B cell (primary cell): ENCODE measurements at regions not wholly inside any gene's neighbourhood (a gene's known extent, or its start where the extent isn't known, plus 50 kb on each side); places are given as distances from the start of the nearest gene placed in this dataset.

Experiments used
- ATAC-seq: fragments of 200-7000 bp; cut with Tn5 transposase; one replicate; pipeline ENCODE4 v1.10.0; 2021; ENCODE audit warnings: low read depth, mild to moderate bottlenecking, moderate number of reproducible peaks, moderate library complexity
- CTCF ChIA-PET: fragments of 350-600 bp; sonication (Branson Sonifier 250); formaldehyde crosslinking; loops from one replicate; lab custom pipeline; 2021; ENCODE audit warnings: antibody characterized with exemption, inconsistent platforms; lab: Charles Lee
- POLR2A ChIA-PET: fragments of 350-600 bp; sonication (Branson Sonifier 250); formaldehyde crosslinking; loops from one replicate; lab custom pipeline; 2021; ENCODE audit warnings: antibody characterized with exemption; lab: Charles Lee
- DNase-seq: peaks from one replicate; pipeline ENCODE4 v3.0.0; 2013
- H2AFZ ChIP-seq: 2 replicates; pipeline ENCODE4 v1.6.1; 2012; ENCODE audit warnings: mild to moderate bottlenecking, low read depth, low read length; ENCODE audit not compliant: insufficient read depth, poor library complexity, severe bottlenecking
- H3K27ac ChIP-seq, 2 donors: 1 replicate in 1 of 2; 2 replicates in 1 of 2; pipeline ENCODE4 v1.5.1; 2012 to 2013; ENCODE audit warnings: low read length in 2 of 2, mild to moderate bottlenecking in 2 of 2, moderate library complexity in 1 of 2
- H3K27me3 ChIP-seq, 4 experiments: fragments of 200-600 bp in 1 of 4; sonication (generic) in 1 of 4; replicated peaks in 1 of 4; 1 replicate in 2 of 4; 2 replicates in 2 of 4; pipeline versions ENCODE4 v1.6.1 to v1.7.0; 2013 to 2016; ENCODE audit warnings: low read length in 3 of 4, mild to moderate bottlenecking in 2 of 4, mixed read lengths in 1 of 4, moderate library complexity in 1 of 4; ENCODE audit not compliant: insufficient read depth in 4 of 4, control insufficient read depth in 3 of 4; ENCODE audit errors: control extremely low read depth in 1 of 4
- H3K36me3 ChIP-seq, 2 experiments: replicated peaks in 1 of 2; 1 replicate in 1 of 2; 2 replicates in 1 of 2; pipeline versions ENCODE4 v1.6.1 to v1.7.1; 2013; ENCODE audit warnings: low read length in 1 of 2; ENCODE audit not compliant: insufficient read depth in 2 of 2, control insufficient read depth in 1 of 2; ENCODE audit errors: control extremely low read depth in 1 of 2, extremely low read depth in 1 of 2
- H3K4me1 ChIP-seq, 2 donors: fragments of 200-600 bp in 1 of 2; sonication (generic) in 1 of 2; 1 replicate in 1 of 2; 2 replicates in 1 of 2; pipeline versions ENCODE4 v1.5.1 to v1.6.1; 2013 to 2017; ENCODE audit warnings: low read length in 2 of 2; ENCODE audit not compliant: control insufficient read depth in 2 of 2, insufficient read depth in 2 of 2
- H3K4me2 ChIP-seq: replicated peaks from 2 replicates; pipeline ENCODE3; 2012; ENCODE audit warnings: mild to moderate bottlenecking, low read depth, low read length; ENCODE audit not compliant: poor library complexity, severe bottlenecking
- H3K4me3 ChIP-seq, 5 experiments: fragments of 200-600 bp in 1 of 5; sonication (generic) in 1 of 5; 1 replicate in 3 of 5; 2 replicates in 2 of 5; pipeline versions ENCODE4 v1.5.1 to v1.7.0; 2011 to 2016; ENCODE audit warnings: low read length in 4 of 5, mild to moderate bottlenecking in 4 of 5, low read depth in 2 of 5, control low read depth in 1 of 5, moderate library complexity in 1 of 5; ENCODE audit not compliant: insufficient read depth in 1 of 5; ENCODE audit errors: control extremely low read depth in 1 of 5, extremely low read depth in 1 of 5
- H3K79me2 ChIP-seq: fragments of 200-600 bp; sonication (generic); one replicate; pipeline ENCODE4 v1.6.0; 2016; ENCODE audit warnings: low read length; ENCODE audit not compliant: control insufficient read depth, insufficient read depth
- H3K9ac ChIP-seq: fragments of 200-600 bp; sonication (generic); 2 replicates; pipeline ENCODE4 v1.6.1; 2017; ENCODE audit warnings: mild to moderate bottlenecking, low read length, moderate library complexity
- H3K9me3 ChIP-seq, 3 donors: one replicate each; pipeline versions ENCODE4 v1.6.1 to v1.7.1; 2013; ENCODE audit warnings: low read length in 2 of 3; ENCODE audit not compliant: control insufficient read depth in 2 of 3, insufficient read depth in 1 of 3; ENCODE audit errors: control extremely low read depth in 1 of 3
- H4K20me1 ChIP-seq: 2 replicates; pipeline ENCODE4 v1.6.0; 2012; ENCODE audit warnings: mild to moderate bottlenecking, low read length; ENCODE audit not compliant: insufficient read depth, control insufficient read depth, poor library complexity, severe bottlenecking
- H3K27ac Mint-ChIP-seq: one replicate; pipeline ENCODE4 v1.8.0; 2021; ENCODE audit warnings: mixed read lengths
- H3K27me3 Mint-ChIP-seq: one replicate; pipeline ENCODE4 v1.8.0; 2021; ENCODE audit warnings: mixed read lengths
- H3K4me1 Mint-ChIP-seq: one replicate; pipeline ENCODE4 v1.8.0; 2021; ENCODE audit warnings: mixed read lengths
- H3K4me3 Mint-ChIP-seq: one replicate; pipeline ENCODE4 v1.8.0; 2021; ENCODE audit warnings: mixed read lengths
- H3K9me3 Mint-ChIP-seq: one replicate; pipeline ENCODE4 v1.8.0; 2022; ENCODE audit warnings: mixed read lengths; ENCODE audit not compliant: insufficient read depth
- EZH2 ChIP-seq: IDR thresholded peaks from 2 replicates; pipeline ENCODE4 v1.6.1; 2012; ENCODE audit warnings: borderline replicate concordance, low read depth, mild to moderate bottlenecking, moderate library complexity, low read length; ENCODE audit not compliant: insufficient read depth, poor library complexity, severe bottlenecking
- WGBS: methylation state at CpG from one replicate; pipeline ENCODE4 v1.1.5; 2013; ENCODE audit warnings: missing lambda C conversion rate; ENCODE audit not compliant: insufficient coverage; 5-methylcytosine and 5-hydroxymethylcytosine counted together
- intact Hi-C: fragments of 100-400 bp; cut with micrococcal nuclease; formaldehyde crosslinking; loops from one replicate; pipeline ENCODE4 v1.10.0; 2022
- TF ChIP-seq, protein P1 (sequence below): fragments of 200-600 bp; IDR thresholded peaks from one replicate; pipeline ENCODE4 v1.8.0; 2022; ENCODE audit warnings: antibody characterized with exemption, mild to moderate bottlenecking

DNA sequence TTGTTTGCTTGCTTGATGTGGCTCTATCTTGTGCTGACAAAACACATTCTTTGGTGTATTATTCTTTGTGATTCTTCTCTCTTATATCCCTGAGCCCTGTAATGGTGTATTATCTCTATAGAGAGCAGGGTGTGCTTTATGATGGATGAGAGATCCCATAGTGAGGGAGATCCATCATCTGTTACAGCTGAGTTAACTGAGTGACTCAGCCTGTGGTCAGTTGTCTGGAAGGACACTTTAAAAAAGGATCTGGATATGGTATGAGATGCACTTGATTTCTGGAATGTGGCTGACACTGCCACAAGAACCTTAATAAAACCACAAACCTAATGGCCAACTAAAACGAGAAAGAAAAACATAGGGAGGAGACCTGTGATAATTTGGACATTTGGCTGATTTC, 461.4 kb upstream of the SYT1 start:
- POLR2A ChIA-PET = no interaction called here
- DNase-seq (no peak), ATAC-seq (no peak)
- Mint-ChIP-seq H3K4me3 (no peak overlapping the region), H3K27me3 (no peaks in the 10 kb centered on the region), H3K27ac (no peak overlapping the region), H3K9me3 (no peaks in the 10 kb centered on the region), H3K4me1 (no peaks in the 10 kb centered on the region)
- H2AFZ ChIP-seq = no peak overlapping the region
- intact Hi-C loops = no loop called here
- no peaks in the 10 kb centered on the region for H3K36me3 ChIP-seq
- no peaks in the 10 kb centered on the region for H4K20me1 ChIP-seq
- H3K4me1 ChIP-seq = no peaks in the 10 kb centered on the region
- TF ChIP-seq, protein P1, sequence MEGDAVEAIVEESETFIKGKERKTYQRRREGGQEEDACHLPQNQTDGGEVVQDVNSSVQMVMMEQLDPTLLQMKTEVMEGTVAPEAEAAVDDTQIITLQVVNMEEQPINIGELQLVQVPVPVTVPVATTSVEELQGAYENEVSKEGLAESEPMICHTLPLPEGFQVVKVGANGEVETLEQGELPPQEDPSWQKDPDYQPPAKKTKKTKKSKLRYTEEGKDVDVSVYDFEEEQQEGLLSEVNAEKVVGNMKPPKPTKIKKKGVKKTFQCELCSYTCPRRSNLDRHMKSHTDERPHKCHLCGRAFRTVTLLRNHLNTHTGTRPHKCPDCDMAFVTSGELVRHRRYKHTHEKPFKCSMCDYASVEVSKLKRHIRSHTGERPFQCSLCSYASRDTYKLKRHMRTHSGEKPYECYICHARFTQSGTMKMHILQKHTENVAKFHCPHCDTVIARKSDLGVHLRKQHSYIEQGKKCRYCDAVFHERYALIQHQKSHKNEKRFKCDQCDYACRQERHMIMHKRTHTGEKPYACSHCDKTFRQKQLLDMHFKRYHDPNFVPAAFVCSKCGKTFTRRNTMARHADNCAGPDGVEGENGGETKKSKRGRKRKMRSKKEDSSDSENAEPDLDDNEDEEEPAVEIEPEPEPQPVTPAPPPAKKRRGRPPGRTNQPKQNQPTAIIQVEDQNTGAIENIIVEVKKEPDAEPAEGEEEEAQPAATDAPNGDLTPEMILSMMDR = no peak
- CTCF ChIA-PET = no interaction called here
- H3K27ac ChIP-seq = no peak overlapping the region
- H3K4me2 ChIP-seq = no peak overlapping the region
- H3K27me3 ChIP-seq = no peaks in the 10 kb centered on the region
- no peak overlapping the region for H3K9ac ChIP-seq
- no peaks in the 10 kb centered on the region for H3K79me2 ChIP-seq
- H3K9me3 ChIP-seq = no peaks in the 10 kb centered on the region
- WGBS = no CpG with 5 or more reads among the region's 1 CpG
- H3K4me3 ChIP-seq = no peak overlapping the region

DNA sequence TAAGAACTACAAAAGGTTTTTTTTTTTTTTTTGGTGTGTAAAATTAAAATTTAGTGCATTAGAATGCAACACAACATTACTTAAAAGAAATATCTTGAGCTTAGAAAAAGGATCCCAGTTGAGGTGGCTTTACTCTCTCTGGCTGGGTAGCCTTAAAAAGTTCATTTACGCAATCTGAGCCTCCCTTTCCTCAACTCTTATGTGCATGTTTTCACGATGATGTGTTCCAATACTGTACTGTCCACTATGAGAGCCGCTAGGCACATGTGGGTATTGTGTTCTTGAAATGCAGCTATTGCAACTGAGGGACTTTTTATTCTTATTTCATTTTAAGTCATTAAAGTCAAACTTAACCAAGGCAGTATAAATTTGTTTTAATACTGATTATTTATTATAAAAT, 460.9 kb upstream of the SYT1 start:
- H3K27ac Mint-ChIP-seq = no peak overlapping the region

More for the DNA sequence above, 460.9 kb upstream of the SYT1 start:
- Histone ChIP-seq H3K79me2 (no peaks in the 10 kb centered on the region), H3K9me3 (no peaks in the 10 kb centered on the region), H3K4me1 (no peaks in the 10 kb centered on the region), H3K27me3 (no peaks in the 10 kb centered on the region), H3K4me2 (no peak overlapping the region), H3K27ac (no peak overlapping the region), H3K36me3 (no peaks in the 10 kb centered on the region), H2AFZ (no peak overlapping the region), H4K20me1 (no peaks in the 10 kb centered on the region), H3K9ac (no peak overlapping the region), H3K4me3 (no peak overlapping the region)
- WGBS = no CpG with 5 or more reads among the region's 3 CpGs
- TF ChIP-seq, protein P1 = no peak
- TF ChIP-seq EZH2 = no peak
- DNase-seq = no peak
- Mint-ChIP-seq H3K9me3 (no peaks in the 10 kb centered on the region), H3K4me1 (no peaks in the 10 kb centered on the region), H3K27me3 (no peaks in the 10 kb centered on the region), H3K4me3 (no peak overlapping the region)
- ATAC-seq = no peak
- ChIA-PET POLR2A (no interaction called here), CTCF (no interaction called here)
- intact Hi-C loops = no loop called here
